ENCODE measurements at regions not wholly inside any gene's neighbourhood (a gene's known extent, or its start where the extent isn't known, plus 50 kb on each side); places are given as distances from the start of the nearest gene placed in this dataset.

DNA sequence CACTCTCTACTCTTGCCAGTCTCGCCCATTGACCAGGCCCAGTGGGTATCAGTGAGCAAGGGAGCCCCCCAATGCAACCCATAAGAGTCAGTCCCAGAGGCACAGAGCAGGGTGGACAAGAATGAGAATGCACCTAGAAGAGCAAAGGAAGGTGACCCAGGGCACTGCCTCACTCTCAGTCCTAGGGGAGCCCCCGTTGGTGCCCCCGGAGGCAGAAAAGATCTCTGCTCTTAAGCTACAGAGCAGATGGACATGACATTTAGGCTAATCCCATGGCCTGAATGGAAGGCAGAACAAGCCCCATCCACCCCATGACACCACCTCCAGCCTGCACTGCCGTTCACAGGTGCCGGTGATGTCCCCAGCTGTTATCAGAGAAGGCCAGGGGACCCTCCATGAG, 50.7 kb upstream of the PLEKHG1 start:
- Histone ChIP-seq H3K27me3 (ENCODE audit: low read length) (no peaks in the 10 kb centered on the region), H3K9me2 (replicated peaks; ENCODE audit: insufficient read depth, low read length) (no peaks in the 10 kb centered on the region), H3K36me3 (ENCODE audit: low read length) (no peaks in the 10 kb centered on the region), H2AFZ (ENCODE audit: low read depth, low read length, severe bottlenecking) (no peak overlapping the region), H3F3A (ENCODE audit: insufficient read depth) (no peaks in the 10 kb centered on the region), H4K20me1 (ENCODE audit: low read depth, low read length) (no peaks in the 10 kb centered on the region), H3K4me3 (ENCODE audit: insufficient read depth, low read length, poor library complexity, severe bottlenecking) (no peak overlapping the region), H3K9me3 (ENCODE audit: insufficient read depth, low read length) (no peaks in the 10 kb centered on the region), H3K4me2 (ENCODE audit: low read depth, low read length, poor library complexity, severe bottlenecking) (no peak overlapping the region), H3K79me2 (ENCODE audit: insufficient read depth, low read length) (no peaks in the 10 kb centered on the region), H3K27ac (ENCODE audit: low read depth, low read length) (no peak overlapping the region), H3K9ac (ENCODE audit: low read length) (no peak overlapping the region)
- TF ChIP-seq EZH2phosphoT487 (conservative IDR thresholded peaks at IDR 0.05; ENCODE audit: low read length): no peak
- TF ChIP-seq, protein P1, sequence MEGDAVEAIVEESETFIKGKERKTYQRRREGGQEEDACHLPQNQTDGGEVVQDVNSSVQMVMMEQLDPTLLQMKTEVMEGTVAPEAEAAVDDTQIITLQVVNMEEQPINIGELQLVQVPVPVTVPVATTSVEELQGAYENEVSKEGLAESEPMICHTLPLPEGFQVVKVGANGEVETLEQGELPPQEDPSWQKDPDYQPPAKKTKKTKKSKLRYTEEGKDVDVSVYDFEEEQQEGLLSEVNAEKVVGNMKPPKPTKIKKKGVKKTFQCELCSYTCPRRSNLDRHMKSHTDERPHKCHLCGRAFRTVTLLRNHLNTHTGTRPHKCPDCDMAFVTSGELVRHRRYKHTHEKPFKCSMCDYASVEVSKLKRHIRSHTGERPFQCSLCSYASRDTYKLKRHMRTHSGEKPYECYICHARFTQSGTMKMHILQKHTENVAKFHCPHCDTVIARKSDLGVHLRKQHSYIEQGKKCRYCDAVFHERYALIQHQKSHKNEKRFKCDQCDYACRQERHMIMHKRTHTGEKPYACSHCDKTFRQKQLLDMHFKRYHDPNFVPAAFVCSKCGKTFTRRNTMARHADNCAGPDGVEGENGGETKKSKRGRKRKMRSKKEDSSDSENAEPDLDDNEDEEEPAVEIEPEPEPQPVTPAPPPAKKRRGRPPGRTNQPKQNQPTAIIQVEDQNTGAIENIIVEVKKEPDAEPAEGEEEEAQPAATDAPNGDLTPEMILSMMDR (IDR thresholded peaks at IDR 0.05; ENCODE audit: insufficient read depth, low read length, poor library complexity, severe bottlenecking): no peak

- Histone ChIP-seq H3K27me3 (ENCODE audit: low read length) (no peaks in the 10 kb centered on the region), H3K9me2 (replicated peaks; ENCODE audit: insufficient read depth, low read length) (no peaks in the 10 kb centered on the region), H3K79me2 (ENCODE audit: insufficient read depth, low read length) (no peaks in the 10 kb centered on the region), H3K9me3 (ENCODE audit: insufficient read depth, low read length) (no peaks in the 10 kb centered on the region), H2AFZ (ENCODE audit: low read depth, low read length, severe bottlenecking) (no peak overlapping the region), H3K9ac (ENCODE audit: low read length) (no peak overlapping the region), H3K27ac (ENCODE audit: low read depth, low read length) (no peak overlapping the region), H4K20me1 (ENCODE audit: low read depth, low read length) (no peaks in the 10 kb centered on the region), H3F3A (ENCODE audit: insufficient read depth) (no peaks in the 10 kb centered on the region), H3K4me2 (ENCODE audit: low read depth, low read length, poor library complexity, severe bottlenecking) (no peak overlapping the region), H3K4me3 (ENCODE audit: insufficient read depth, low read length, poor library complexity, severe bottlenecking) (no peak overlapping the region), H3K36me3 (ENCODE audit: low read length) (no peaks in the 10 kb centered on the region)
- TF ChIP-seq EZH2phosphoT487 (conservative IDR thresholded peaks at IDR 0.05; ENCODE audit: low read length): no peak
- TF ChIP-seq, protein P1 (IDR thresholded peaks at IDR 0.05; ENCODE audit: insufficient read depth, low read length, poor library complexity, severe bottlenecking): no peak
Observed at GRCh38 chr6:150549674-150550101, 50.0 kb upstream of the PLEKHG1 start.
